MCF 10A (cell line): ENCODE measurements at regions not wholly inside any gene's neighbourhood (a gene's known extent, or its start where the extent isn't known, plus 50 kb on each side); places are given as distances from the start of the nearest gene placed in this dataset.
"Not testable (repeated sequence)": the region's sequence is repeated elsewhere in the genome, so short reads cannot be mapped to it uniquely, and the experiment has no call there.

Source experiments
- BruUV-seq: library from RNA; stranded (reverse); fragments of 400-500 nt; replicated peaks from 2 replicates; lab custom pipeline; 2021; lab: Mats Ljungman, UMichigan
- CTCF ChIA-PET: fragments of 300-600 bp; sonication (Branson Sonifier 250); formaldehyde crosslinking; extraction: SDS; loops from one replicate; lab custom pipeline; 2021; ENCODE audit warnings: antibody characterized with exemption, inconsistent platforms; lab: Yijun Ruan, JAX
- POLR2A ChIA-PET: fragments of 300-600, 350-650 bp; sonication (Branson Sonifier 250); formaldehyde crosslinking; extraction: SDS; loops from one replicate; lab custom pipeline; 2020; ENCODE audit warnings: antibody characterized with exemption, inconsistent platforms; lab: Yijun Ruan, JAX
- DNase-seq: peaks from one replicate; pipeline ENCODE4 v3.0.0-alpha.2; 2018; ENCODE audit not compliant: unreplicated experiment
- H3K27ac Mint-ChIP-seq: one replicate; pipeline ENCODE4 v1.8.0; 2022; ENCODE audit warnings: mild to moderate bottlenecking, low read depth, mixed read lengths; ENCODE audit not compliant: unreplicated experiment
- H3K27me3 Mint-ChIP-seq: one replicate; pipeline ENCODE4 v1.8.0; 2022; ENCODE audit warnings: mixed read lengths; ENCODE audit not compliant: insufficient read depth, unreplicated experiment
- H3K36me3 Mint-ChIP-seq: one replicate; pipeline ENCODE4 v1.8.0; 2022; ENCODE audit warnings: mild to moderate bottlenecking, moderate library complexity, mixed read lengths; ENCODE audit not compliant: insufficient read depth, unreplicated experiment
- H3K4me1 Mint-ChIP-seq: one replicate; pipeline ENCODE4 v1.8.0; 2022; ENCODE audit warnings: mixed read lengths; ENCODE audit not compliant: insufficient read depth, unreplicated experiment
- H3K4me3 Mint-ChIP-seq: one replicate; pipeline ENCODE4 v1.8.0; 2022; ENCODE audit warnings: mild to moderate bottlenecking, moderate library complexity, mixed read lengths; ENCODE audit not compliant: unreplicated experiment
- H3K9me3 Mint-ChIP-seq: one replicate; pipeline ENCODE4 v1.8.0; 2022; ENCODE audit warnings: mixed read lengths; ENCODE audit not compliant: unreplicated experiment
- intact Hi-C: fragments of 100-400 bp; cut with micrococcal nuclease; formaldehyde crosslinking; loops from 2 replicates; pipeline ENCODE4 v1.14.1; 2022
- TF ChIP-seq, protein P1 (sequence below): fragments of 200-600 bp; IDR thresholded peaks from one replicate; pipeline ENCODE4 v1.8.0; 2022; ENCODE audit warnings: antibody characterized with exemption, mild to moderate bottlenecking; ENCODE audit not compliant: unreplicated experiment

DNA sequence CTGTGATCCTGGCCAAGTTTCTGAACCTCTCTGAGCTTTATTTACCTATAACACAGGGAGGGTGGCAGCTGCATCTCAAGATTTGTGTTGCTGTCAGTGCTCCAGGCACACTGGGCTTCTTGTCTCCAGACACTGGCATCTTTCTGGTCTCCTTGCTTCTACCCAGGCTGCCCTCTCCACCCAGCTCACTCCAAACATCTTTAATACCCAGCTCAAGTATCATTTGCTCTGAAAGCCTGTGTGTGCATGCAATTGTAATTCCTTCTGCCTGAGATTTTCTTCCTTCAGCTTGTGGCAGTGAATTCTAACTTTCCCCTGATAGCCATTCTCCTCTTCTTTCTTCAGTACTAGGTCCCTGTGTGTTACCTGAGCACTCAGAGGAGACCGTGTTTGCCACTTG lies 50.7 kb upstream of the USP7 start:
- TF ChIP-seq, protein P1, sequence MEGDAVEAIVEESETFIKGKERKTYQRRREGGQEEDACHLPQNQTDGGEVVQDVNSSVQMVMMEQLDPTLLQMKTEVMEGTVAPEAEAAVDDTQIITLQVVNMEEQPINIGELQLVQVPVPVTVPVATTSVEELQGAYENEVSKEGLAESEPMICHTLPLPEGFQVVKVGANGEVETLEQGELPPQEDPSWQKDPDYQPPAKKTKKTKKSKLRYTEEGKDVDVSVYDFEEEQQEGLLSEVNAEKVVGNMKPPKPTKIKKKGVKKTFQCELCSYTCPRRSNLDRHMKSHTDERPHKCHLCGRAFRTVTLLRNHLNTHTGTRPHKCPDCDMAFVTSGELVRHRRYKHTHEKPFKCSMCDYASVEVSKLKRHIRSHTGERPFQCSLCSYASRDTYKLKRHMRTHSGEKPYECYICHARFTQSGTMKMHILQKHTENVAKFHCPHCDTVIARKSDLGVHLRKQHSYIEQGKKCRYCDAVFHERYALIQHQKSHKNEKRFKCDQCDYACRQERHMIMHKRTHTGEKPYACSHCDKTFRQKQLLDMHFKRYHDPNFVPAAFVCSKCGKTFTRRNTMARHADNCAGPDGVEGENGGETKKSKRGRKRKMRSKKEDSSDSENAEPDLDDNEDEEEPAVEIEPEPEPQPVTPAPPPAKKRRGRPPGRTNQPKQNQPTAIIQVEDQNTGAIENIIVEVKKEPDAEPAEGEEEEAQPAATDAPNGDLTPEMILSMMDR = no peak
- Mint-ChIP-seq H3K4me1 (no peaks in the 10 kb centered on the region), H3K27me3 (no peaks in the 10 kb centered on the region), H3K36me3 (no peaks in the 10 kb centered on the region), H3K4me3 (no peak overlapping the region), H3K9me3 (no peaks in the 10 kb centered on the region), H3K27ac (no peak overlapping the region)
- intact Hi-C loops = no loop called here
- no peak for DNase-seq
- CTCF ChIA-PET = interaction anchor here (0.6 to 2.0 kb wide), 2 partner anchors 19 to 55 kb away, joined by 3 to 4 read pairs; no protein-coding TSS in a partner anchor
- no TSS peak for BruUV-seq
- POLR2A ChIA-PET = no interaction called here

- Mint-ChIP-seq H3K27ac (no peak overlapping the region), H3K4me3 (no peak overlapping the region), H3K9me3 (no peaks in the 10 kb centered on the region), H3K4me1 (no peaks in the 10 kb centered on the region), H3K36me3 (no peaks in the 10 kb centered on the region), H3K27me3 (no peaks in the 10 kb centered on the region)
- TF ChIP-seq, protein P1 = no peak
- no TSS peak for BruUV-seq
- ChIA-PET POLR2A (interaction anchor here (0.7 kb wide), 1 partner anchor 25 kb away, joined by 3 read pairs; no protein-coding TSS in a partner anchor), CTCF (interaction anchor here (1.1 to 2.0 kb wide), 2 partner anchors 16 to 17 kb away, joined by 4 read pairs; no protein-coding TSS in a partner anchor)
- intact Hi-C loops = no loop called here
- DNase-seq = no peak
Measured at GRCh38 chr16:9015489-9015888, 51.8 kb upstream of the USP7 start.

- DNase-seq, BruUV-seq, H3K36me3 Mint-ChIP-seq, H3K4me3 Mint-ChIP-seq, H3K4me1 Mint-ChIP-seq, intact Hi-C loops, H3K9me3 Mint-ChIP-seq, H3K27me3 Mint-ChIP-seq, H3K27ac Mint-ChIP-seq: not testable (repeated sequence)
- POLR2A ChIA-PET = interaction anchor here (0.7 kb wide), 1 partner anchor 25 kb away, joined by 3 read pairs; no protein-coding TSS in a partner anchor
- CTCF ChIA-PET = interaction anchor here (1.1 to 2.0 kb wide), 2 partner anchors 16 to 17 kb away, joined by 4 read pairs; no protein-coding TSS in a partner anchor
Measured at GRCh38 chr16:9016005-9016404, 52.3 kb upstream of the USP7 start.

GRCh38 chr16:9016824-9017223 lies 53.1 kb upstream of the USP7 start:
- intact Hi-C loops = no loop called here

More at GRCh38 chr16:9016824-9017223, 53.1 kb upstream of the USP7 start:
- H3K36me3 Mint-ChIP-seq = no peaks in the 10 kb centered on the region
- no peak overlapping the region for H3K4me3 Mint-ChIP-seq
- POLR2A ChIA-PET = no interaction called here
- H3K9me3 Mint-ChIP-seq = no peaks in the 10 kb centered on the region
- BruUV-seq = no TSS peak
- H3K27ac Mint-ChIP-seq = no peak overlapping the region
- TF ChIP-seq, protein P1 = no peak
- no peaks in the 10 kb centered on the region for H3K27me3 Mint-ChIP-seq
- H3K4me1 Mint-ChIP-seq = no peaks in the 10 kb centered on the region
- DNase-seq = no peak
- CTCF ChIA-PET = interaction anchor here (6.1 kb wide), 1 partner anchor 9 kb away, joined by 48 read pairs; no protein-coding TSS in a partner anchor
